ENCODE measurements at regions not wholly inside any gene's neighbourhood (a gene's known extent, or its start where the extent isn't known, plus 50 kb on each side); places are given as distances from the start of the nearest gene placed in this dataset.

DNA sequence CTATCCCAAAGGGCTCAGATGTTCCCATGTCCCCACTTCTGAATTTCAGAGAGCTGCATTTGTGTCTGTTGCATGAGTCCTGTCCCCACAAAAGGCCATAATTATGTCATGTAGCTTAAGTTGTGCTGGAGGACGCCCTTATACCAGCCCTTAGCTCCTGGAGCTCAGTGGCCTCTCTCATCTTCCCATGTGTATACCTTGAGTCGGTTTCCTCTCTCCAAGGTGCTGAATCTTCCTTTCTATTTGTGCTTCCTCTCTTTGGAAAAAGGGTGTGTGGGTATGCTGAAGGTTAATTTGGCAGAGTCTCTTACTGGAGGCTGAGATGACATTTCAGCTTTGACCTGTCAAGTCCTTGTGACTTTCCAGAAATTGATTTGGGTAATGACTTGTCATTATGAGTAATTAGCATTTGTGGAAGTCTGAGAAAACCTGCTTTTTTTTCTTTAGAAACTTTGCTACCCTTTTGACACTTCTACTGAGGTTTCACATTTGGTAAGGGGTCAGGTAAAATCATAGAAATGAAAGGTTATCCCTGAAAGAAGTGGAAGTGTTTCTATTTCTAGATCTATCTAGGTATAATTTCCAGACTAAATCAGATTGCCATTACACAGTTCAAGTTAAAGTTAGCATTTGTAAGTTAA lies 185.4 kb downstream of the ABCC12 start:
- no peak for TF ChIP-seq JUND (IDR thresholded peaks at IDR 0.05; ENCODE audit: low read depth)
- DNase-seq (ENCODE audit: low read depth in 1 of 2, low spot score in 1 of 2): peak; percentile 26 to 75
- in situ Hi-C loops (cut with HindIII; ENCODE audit: low pct_unique_long_range_greater_than_20kb, low sequenced_read_pairs): no loop called here

DNA sequence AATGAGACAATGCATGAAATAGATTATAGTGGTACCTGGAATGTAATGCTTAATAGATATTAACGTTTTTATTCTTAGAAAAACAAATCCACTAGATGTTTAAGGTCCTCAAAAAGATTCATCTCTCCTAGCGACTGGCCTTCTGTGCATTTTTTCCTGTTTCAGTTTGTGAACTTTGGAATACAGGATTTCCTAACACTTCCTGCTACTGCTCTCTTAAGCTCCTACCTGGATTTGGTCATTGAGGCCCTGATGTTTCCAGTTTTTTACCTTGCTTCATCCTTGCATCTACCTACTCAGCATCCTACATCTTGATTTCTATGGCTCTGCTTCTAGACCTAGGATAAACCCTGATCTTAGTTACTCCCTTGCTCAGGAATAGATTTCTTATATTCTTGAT lies 188.4 kb downstream of the ABCC12 start:
- in situ Hi-C loops (cut with HindIII; ENCODE audit: low pct_unique_long_range_greater_than_20kb, low sequenced_read_pairs): no loop called here
- no peak for TF ChIP-seq JUND (IDR thresholded peaks at IDR 0.05; ENCODE audit: low read depth)
- DNase-seq (ENCODE audit: low read depth in 1 of 2, low spot score in 1 of 2): no peak

DNA sequence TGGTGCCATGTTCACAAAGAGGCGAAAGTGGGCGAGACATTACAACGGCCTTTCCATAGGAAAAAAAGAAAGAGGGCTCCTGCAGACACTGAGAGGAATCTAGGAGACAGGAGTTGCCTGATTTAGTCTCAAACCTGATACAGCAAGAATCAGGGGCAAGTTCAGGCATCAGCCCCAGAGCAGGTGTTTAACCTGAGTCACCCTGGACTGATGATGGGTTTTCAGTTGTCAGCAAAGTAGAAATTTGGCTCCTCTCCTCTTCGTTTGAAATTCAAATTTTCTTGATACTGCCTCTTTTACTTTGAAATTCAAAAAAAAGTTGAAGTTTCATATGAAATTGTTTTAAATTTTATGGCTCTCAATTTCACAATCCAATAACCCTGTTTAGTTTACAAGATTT lies 189.5 kb downstream of the ABCC12 start:
- TF ChIP-seq JUND (IDR thresholded peaks at IDR 0.05; ENCODE audit: low read depth): no peak
- in situ Hi-C loops (cut with HindIII; ENCODE audit: low pct_unique_long_range_greater_than_20kb, low sequenced_read_pairs): no loop called here
- no peak for DNase-seq (ENCODE audit: low read depth in 1 of 2, low spot score in 1 of 2)

DNA sequence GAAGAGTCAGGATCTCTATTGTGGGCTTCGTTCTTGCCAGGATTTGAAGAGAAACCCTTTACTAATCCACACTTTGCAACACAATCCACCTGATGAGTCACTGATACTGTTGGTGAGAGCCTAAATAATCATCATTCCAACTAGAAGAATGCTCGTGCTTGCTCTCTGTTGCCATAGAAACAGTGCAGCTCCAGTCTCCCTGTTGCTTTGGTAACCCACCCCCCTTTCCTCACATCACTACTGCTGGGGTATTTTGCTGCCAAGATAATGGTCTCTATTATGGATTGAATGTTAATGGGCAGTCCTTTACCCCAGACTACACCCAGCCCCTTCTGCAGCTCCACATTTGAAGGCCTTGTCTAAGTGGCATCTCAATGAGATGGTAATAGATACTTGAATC lies 190.4 kb downstream of the ABCC12 start:
- in situ Hi-C loops (cut with HindIII; ENCODE audit: low pct_unique_long_range_greater_than_20kb, low sequenced_read_pairs): no loop called here
- DNase-seq (ENCODE audit: low read depth in 1 of 2, low spot score in 1 of 2): no peak
- TF ChIP-seq JUND (IDR thresholded peaks at IDR 0.05; ENCODE audit: low read depth): no peak

DNA sequence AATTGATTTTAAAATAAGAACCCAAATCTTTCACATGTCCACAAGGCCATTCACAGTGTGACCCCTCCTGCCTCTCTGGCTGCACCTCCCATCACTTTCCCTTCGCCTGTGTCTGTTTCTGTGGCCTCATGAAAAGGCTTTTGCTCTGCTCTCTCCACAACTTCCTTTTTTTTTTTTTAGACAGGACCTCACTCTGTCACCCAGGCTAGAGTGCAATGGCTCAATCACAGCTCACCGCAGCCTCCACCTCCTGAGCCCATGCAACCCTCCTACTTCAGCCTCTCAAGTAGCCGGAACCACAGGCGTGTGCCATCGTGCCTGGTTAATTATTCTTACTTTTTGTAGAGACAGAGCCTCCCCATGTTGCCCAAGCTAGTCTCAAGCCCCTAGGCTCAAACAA lies 197.1 kb downstream of the ABCC12 start:
- no peak for TF ChIP-seq JUND (IDR thresholded peaks at IDR 0.05; ENCODE audit: low read depth)
- no peak for DNase-seq (ENCODE audit: low read depth in 1 of 2, low spot score in 1 of 2)
- in situ Hi-C loops (cut with HindIII; ENCODE audit: low pct_unique_long_range_greater_than_20kb, low sequenced_read_pairs): no loop called here

DNA sequence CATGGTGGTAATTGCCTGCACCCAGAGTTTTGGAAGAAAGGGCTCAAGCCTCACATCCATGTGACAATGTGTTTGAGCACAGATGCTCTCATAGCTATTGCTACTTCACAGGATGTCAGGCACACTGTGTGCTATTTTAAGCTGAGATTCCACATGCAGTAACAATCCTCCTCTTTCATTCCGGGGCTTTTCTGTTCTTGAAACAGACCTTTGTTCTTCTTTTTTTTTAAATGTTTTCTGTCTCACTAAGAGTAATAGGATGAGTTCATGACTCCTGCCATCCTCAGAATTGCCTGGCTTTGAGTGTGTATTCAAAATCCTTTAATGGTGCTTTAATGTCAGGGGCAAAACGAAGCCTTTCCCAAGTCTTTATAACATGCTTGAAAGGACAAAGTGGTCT lies 198.9 kb downstream of the ABCC12 start:
- no peak for DNase-seq (ENCODE audit: low read depth in 1 of 2, low spot score in 1 of 2)
- in situ Hi-C loops (cut with HindIII; ENCODE audit: low pct_unique_long_range_greater_than_20kb, low sequenced_read_pairs): no loop called here
- no peak for TF ChIP-seq JUND (IDR thresholded peaks at IDR 0.05; ENCODE audit: low read depth)

DNA sequence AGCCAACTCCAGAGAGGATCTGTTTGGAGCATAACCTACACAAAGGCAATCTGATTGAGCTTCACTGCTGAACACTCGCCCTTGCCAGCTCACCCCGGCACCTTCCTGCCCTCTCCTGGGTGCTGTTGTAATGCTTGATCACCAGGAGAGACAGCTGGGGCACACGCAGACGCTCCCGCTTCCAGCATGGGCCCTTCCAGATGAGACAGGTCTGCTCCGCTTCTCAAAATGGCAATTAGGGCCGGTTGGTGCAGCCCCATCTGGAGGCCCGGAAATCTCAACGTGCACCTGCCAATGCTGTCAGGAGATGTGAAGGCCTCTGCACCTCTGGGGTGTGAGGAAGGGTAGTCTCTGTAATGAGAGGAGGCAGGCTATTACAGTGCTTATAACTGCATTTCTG lies 206.1 kb downstream of the ABCC12 start:
- TF ChIP-seq JUND (IDR thresholded peaks at IDR 0.05; ENCODE audit: low read depth): no peak
- in situ Hi-C loops (cut with HindIII; ENCODE audit: low pct_unique_long_range_greater_than_20kb, low sequenced_read_pairs): no loop called here
- no peak for DNase-seq (ENCODE audit: low read depth in 1 of 2, low spot score in 1 of 2)

DNA sequence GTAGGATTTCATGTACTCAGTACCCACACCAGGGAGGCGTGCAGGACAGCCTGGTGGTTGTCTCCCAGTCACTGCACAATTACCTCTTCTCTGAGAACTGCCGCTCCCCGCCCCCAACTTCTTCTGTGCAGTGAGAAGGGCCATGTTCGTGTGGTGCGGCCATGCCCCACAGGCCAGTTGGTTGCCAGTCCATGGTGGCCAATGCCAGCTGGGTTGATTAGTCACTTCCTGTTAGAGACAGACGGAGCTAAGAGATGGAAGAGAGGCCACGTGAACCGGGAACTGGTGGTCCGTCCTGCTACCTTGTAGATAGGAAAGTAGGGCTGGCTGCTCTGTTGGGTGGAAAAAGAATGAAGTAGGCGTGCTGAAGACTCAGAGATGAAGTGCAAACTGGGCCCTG lies 206.5 kb downstream of the ABCC12 start:
- DNase-seq (ENCODE audit: low read depth in 1 of 2, low spot score in 1 of 2): no peak
- no peak for TF ChIP-seq JUND (IDR thresholded peaks at IDR 0.05; ENCODE audit: low read depth)
- in situ Hi-C loops (cut with HindIII; ENCODE audit: low pct_unique_long_range_greater_than_20kb, low sequenced_read_pairs): no loop called here

DNA sequence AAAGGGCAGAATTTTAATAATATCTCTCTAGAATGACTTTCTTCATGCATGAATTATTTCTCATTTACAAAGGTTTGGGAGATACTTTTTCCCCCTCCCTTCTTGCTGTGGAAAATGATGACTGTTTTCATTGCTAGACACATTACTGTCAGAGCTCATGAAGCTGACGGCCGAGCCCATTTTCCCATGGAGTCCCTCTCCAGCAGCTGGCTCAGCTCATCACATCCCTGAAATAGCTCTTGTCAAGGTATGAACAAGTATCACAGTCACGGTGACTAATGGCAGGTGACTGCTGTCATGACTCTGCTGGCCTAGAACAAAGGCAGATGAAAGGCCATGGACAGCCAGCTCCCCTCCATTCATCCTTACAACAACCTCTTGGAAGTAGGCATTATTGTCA lies 208.1 kb downstream of the ABCC12 start:
- no peak for TF ChIP-seq JUND (IDR thresholded peaks at IDR 0.05; ENCODE audit: low read depth)
- no peak for DNase-seq (ENCODE audit: low read depth in 1 of 2, low spot score in 1 of 2)
- in situ Hi-C loops (cut with HindIII; ENCODE audit: low pct_unique_long_range_greater_than_20kb, low sequenced_read_pairs): no loop called here

DNA sequence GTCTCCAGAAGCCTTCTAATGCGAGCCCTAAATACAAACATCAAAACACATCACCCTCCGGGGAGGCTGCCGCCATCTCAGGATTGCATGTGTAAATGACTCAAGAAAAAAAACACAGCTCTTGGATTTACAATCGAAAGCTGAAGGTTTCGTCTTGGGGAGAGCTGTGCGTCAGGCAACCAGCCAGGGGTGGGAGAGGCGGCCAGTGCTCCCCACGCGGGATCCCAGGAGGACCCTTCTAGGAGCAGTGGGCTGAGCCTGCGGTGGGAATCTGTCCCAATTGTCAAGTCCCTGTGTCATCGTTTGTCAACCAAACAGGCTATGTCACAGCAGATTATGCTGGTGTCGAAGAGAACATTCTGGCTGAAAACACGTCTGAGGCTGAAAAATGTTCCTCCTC lies 209.7 kb downstream of the ABCC12 start:
- TF ChIP-seq JUND (IDR thresholded peaks at IDR 0.05; ENCODE audit: low read depth): no peak
- no peak for DNase-seq (ENCODE audit: low read depth in 1 of 2, low spot score in 1 of 2)
- in situ Hi-C loops (cut with HindIII; ENCODE audit: low pct_unique_long_range_greater_than_20kb, low sequenced_read_pairs): no loop called here

DNA sequence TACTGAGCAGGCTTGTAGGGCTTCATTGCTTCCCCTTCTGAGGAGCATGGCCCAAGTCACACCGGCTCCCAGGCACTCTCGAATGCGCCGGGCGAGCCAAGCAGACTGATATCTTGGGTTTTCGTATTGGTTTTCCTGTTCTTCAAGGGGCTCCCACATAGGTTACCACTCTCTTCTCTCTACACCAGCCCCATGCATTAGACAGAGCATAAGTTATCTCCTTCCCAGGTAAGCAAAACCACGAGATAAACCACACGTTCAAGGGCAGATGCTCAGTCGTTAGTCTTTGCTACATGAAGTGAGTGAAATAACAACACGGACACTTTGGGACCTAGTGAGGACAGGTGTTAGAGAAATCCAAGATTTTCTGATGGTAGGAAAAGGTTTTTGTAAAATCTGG lies 211.2 kb downstream of the ABCC12 start:
- in situ Hi-C loops (cut with HindIII; ENCODE audit: low pct_unique_long_range_greater_than_20kb, low sequenced_read_pairs): no loop called here
- no peak for TF ChIP-seq JUND (IDR thresholded peaks at IDR 0.05; ENCODE audit: low read depth)
- no peak for DNase-seq (ENCODE audit: low read depth in 1 of 2, low spot score in 1 of 2)

DNA sequence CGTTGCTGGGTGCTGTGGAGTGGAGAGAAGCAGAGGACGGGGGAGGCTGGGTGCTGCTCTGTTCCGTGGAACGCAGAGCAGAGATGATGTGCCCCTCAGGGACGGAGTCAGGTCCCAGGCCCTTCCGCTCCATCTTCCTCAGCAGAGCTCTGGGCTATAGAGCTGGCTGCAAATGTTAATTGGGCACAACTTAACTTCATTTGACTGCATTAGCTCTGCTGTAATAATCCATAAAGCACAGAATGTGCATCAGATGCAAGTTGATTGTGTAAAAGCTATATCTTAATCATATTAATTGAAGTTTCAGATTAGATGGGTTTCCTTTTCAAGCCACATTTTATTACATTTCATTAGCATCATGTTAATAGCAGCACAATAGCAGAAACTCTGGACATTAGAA lies 212.6 kb downstream of the ABCC12 start:
- TF ChIP-seq JUND (IDR thresholded peaks at IDR 0.05; ENCODE audit: low read depth): no peak
- in situ Hi-C loops (cut with HindIII; ENCODE audit: low pct_unique_long_range_greater_than_20kb, low sequenced_read_pairs): no loop called here
- no peak for DNase-seq (ENCODE audit: low read depth in 1 of 2, low spot score in 1 of 2)

DNA sequence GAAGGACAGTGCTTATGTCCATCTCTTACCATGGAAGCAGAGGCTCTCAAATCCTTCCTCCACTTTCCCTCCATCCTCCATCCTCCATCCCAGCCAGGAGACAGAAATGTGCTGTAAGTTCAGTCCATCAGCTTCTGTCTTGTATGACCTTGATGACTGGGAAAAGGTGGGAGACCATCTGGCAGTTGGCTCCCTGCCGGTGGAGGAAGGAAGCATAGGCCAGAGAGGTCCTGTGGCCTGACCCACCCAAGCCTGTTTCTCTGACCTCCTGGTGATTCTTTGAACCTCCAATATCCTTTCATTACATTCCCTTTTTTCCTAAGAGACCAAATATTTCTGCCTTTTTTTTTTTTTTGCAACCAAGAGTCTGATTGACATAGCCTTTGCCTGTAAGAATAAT lies 215.3 kb downstream of the ABCC12 start:
- DNase-seq (ENCODE audit: low read depth in 1 of 2, low spot score in 1 of 2): no peak
- in situ Hi-C loops (cut with HindIII; ENCODE audit: low pct_unique_long_range_greater_than_20kb, low sequenced_read_pairs): no loop called here
- no peak for TF ChIP-seq JUND (IDR thresholded peaks at IDR 0.05; ENCODE audit: low read depth)

DNA sequence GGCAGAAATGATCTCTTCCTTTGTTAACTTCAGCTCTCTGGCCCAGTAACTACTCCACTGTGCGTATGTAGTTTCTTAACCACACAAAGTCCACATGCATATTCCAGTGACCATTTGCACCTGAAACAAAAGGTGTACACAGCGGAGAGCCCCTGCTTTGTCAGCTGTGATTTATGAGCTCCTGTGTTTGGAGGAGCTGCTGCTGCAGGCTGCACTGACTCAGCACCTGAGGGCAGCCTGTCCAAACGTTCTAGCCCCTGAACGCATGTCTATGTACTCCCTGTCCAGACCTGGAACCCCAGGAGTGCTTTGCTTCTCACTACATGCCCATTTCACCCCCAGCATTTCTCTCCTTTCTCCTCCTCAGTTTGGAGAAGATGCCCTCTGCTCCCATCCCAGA lies 216.1 kb downstream of the ABCC12 start:
- no peak for DNase-seq (ENCODE audit: low read depth in 1 of 2, low spot score in 1 of 2)
- in situ Hi-C loops (cut with HindIII; ENCODE audit: low pct_unique_long_range_greater_than_20kb, low sequenced_read_pairs): no loop called here
- TF ChIP-seq JUND (IDR thresholded peaks at IDR 0.05; ENCODE audit: low read depth): no peak

Measured in T47D (cell line).